ENCODE measurements at regions not wholly inside any gene's neighbourhood (a gene's known extent, or its start where the extent isn't known, plus 50 kb on each side); places are given as distances from the start of the nearest gene placed in this dataset.

- no peak overlapping the region for H3K4me3 ChIP-seq (ENCODE audit: low read length)
- H3K9me3 ChIP-seq (replicated peaks; ENCODE audit: insufficient read depth, low read length), result no peaks in the 10 kb centered on the region
- no peaks in the 10 kb centered on the region for H3K79me2 ChIP-seq (ENCODE audit: low read length)
- H3K36me3 ChIP-seq (replicated peaks; ENCODE audit: insufficient read depth, low read length), result no peaks in the 10 kb centered on the region
- TF ChIP-seq EZH2 (optimal IDR thresholded peaks at IDR 0.05; ENCODE audit: low read depth, low read length) (no peak), CTCF (IDR thresholded peaks at IDR 0.05; ENCODE audit: low read length) (no peak), EZH2phosphoT487 (IDR thresholded peaks at IDR 0.05; ENCODE audit: low read length) (no peak)
- no peak overlapping the region for H3K27ac ChIP-seq (ENCODE audit: low read length)
- DNase-seq, result no peak
- no peak overlapping the region for H2AFZ ChIP-seq (ENCODE audit: low read length)
- no peaks in the 10 kb centered on the region for H4K20me1 ChIP-seq (ENCODE audit: insufficient read depth, low read length)
- no peaks in the 10 kb centered on the region for H3K27me3 ChIP-seq (replicated peaks; ENCODE audit: insufficient read depth, low read length)
- no peak overlapping the region for H3K9ac ChIP-seq (ENCODE audit: low read length)
- no peaks in the 10 kb centered on the region for H3K9me2 ChIP-seq (replicated peaks; ENCODE audit: insufficient read depth, low read length)
- H3F3A ChIP-seq (ENCODE audit: insufficient read depth, low read length), result no peaks in the 10 kb centered on the region
- H3K4me1 ChIP-seq (ENCODE audit: low read length), result no peaks in the 10 kb centered on the region
- no peak overlapping the region for H3K4me2 ChIP-seq (ENCODE audit: low read depth, low read length)
These were observed 145.3 kb downstream of the NOC3L start for GRCh38 chr10:94217411-94217810.

DNA sequence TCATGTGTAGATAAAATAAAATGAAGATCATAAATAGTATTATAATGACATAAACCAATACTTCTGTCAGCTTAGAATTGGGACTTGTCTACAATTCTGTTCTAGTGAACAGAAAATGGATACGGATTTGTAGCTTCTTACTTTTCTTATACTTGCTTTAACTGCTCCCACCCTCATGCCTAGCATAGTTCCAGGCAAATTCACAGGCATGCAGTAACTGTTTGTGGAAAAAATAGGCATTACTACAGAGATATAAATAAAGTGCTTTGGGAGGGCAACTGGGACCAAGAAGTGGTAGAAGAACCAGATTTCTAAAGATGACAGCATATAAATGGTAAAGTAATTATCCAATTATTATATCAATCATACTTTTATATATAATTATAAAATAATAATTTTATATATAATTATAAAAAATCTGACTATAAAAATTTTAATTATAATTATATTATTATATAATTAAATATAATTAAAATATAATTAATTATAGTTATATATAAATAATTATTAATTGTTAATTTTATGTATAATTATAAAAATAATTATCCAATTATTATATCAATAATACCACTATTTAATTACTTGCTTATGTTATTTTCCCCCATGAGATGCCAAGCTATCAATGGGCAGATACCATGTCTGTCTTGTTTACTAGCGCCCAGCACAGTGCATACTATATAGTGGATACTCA lies 144.1 kb downstream of the NOC3L start:
- Histone ChIP-seq H2AFZ (ENCODE audit: low read length) (no peak overlapping the region), H3K27me3 (replicated peaks; ENCODE audit: insufficient read depth, low read length) (no peaks in the 10 kb centered on the region), H3K36me3 (replicated peaks; ENCODE audit: insufficient read depth, low read length) (no peaks in the 10 kb centered on the region), H3K79me2 (ENCODE audit: low read length) (no peaks in the 10 kb centered on the region), H3K9me2 (replicated peaks; ENCODE audit: insufficient read depth, low read length) (no peaks in the 10 kb centered on the region), H3K9me3 (replicated peaks; ENCODE audit: insufficient read depth, low read length) (no peaks in the 10 kb centered on the region), H3K4me3 (ENCODE audit: low read length) (no peak overlapping the region), H3K4me2 (ENCODE audit: low read depth, low read length) (no peak overlapping the region), H4K20me1 (ENCODE audit: insufficient read depth, low read length) (no peaks in the 10 kb centered on the region), H3F3A (ENCODE audit: insufficient read depth, low read length) (no peaks in the 10 kb centered on the region), H3K4me1 (ENCODE audit: low read length) (no peaks in the 10 kb centered on the region), H3K9ac (ENCODE audit: low read length) (no peak overlapping the region), H3K27ac (ENCODE audit: low read length) (no peak overlapping the region)
- no peak for DNase-seq
- no peak for TF ChIP-seq EZH2 (optimal IDR thresholded peaks at IDR 0.05; ENCODE audit: low read depth, low read length)
- no peak for TF ChIP-seq CTCF (IDR thresholded peaks at IDR 0.05; ENCODE audit: low read length)
- TF ChIP-seq EZH2phosphoT487 (IDR thresholded peaks at IDR 0.05; ENCODE audit: low read length), result no peak

GRCh38 chr10:94219829-94220228 lies 142.9 kb downstream of the NOC3L start:
- no peaks in the 10 kb centered on the region for H3K9me2 ChIP-seq (replicated peaks; ENCODE audit: insufficient read depth, low read length)
- no peak overlapping the region for H2AFZ ChIP-seq (ENCODE audit: low read length)
- no peaks in the 10 kb centered on the region for H3K27me3 ChIP-seq (replicated peaks; ENCODE audit: insufficient read depth, low read length)
- TF ChIP-seq EZH2 (optimal IDR thresholded peaks at IDR 0.05; ENCODE audit: low read depth, low read length), result no peak
- no peak for TF ChIP-seq EZH2phosphoT487 (IDR thresholded peaks at IDR 0.05; ENCODE audit: low read length)
- no peak for TF ChIP-seq CTCF (IDR thresholded peaks at IDR 0.05; ENCODE audit: low read length)
- H4K20me1 ChIP-seq (ENCODE audit: insufficient read depth, low read length), result no peaks in the 10 kb centered on the region
- H3K9ac ChIP-seq (ENCODE audit: low read length), result no peak overlapping the region
- H3K27ac ChIP-seq (ENCODE audit: low read length), result no peak overlapping the region
- H3F3A ChIP-seq (ENCODE audit: insufficient read depth, low read length), result no peaks in the 10 kb centered on the region
- no peak for DNase-seq
- no peak overlapping the region for H3K4me2 ChIP-seq (ENCODE audit: low read depth, low read length)
- no peak overlapping the region for H3K4me3 ChIP-seq (ENCODE audit: low read length)
- no peaks in the 10 kb centered on the region for H3K9me3 ChIP-seq (replicated peaks; ENCODE audit: insufficient read depth, low read length)
- H3K36me3 ChIP-seq (replicated peaks; ENCODE audit: insufficient read depth, low read length), result no peaks in the 10 kb centered on the region
- H3K79me2 ChIP-seq (ENCODE audit: low read length), result no peaks in the 10 kb centered on the region
- H3K4me1 ChIP-seq (ENCODE audit: low read length), result no peaks in the 10 kb centered on the region
